ENCODE measurements at regions not wholly inside any gene's neighbourhood (a gene's known extent, or its start where the extent isn't known, plus 50 kb on each side); places are given as distances from the start of the nearest gene placed in this dataset.
A peak's percentile ranks its signal among the peaks of the same experiment; 100 is the strongest.

DNA sequence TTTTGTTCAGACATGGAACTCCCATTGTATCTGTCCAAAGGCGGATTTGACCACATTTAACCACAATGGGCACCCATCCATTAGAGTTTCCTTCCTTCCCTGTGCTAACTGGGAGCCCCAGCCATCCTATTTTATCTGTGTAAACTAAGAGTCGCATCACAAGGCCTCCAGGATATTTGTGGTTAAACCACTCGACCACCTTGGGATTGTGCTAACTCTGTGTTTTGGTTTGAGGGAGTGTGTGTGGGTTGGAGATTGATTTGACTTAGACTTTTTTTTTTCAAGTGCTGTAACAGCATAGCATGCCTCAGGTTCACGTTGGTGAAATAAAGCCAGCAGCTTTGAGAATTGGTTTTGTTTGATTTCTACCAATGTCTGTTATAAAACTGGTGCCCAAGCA lies 100.4 kb upstream of the TP63 start:
- no TSS peak for BruUV-seq (replicated peaks)
- in situ Hi-C loops (cut with MboI) (no loop called here), intact Hi-C loops (cut with micrococcal nuclease; ENCODE audit: unreplicated experiment) (no loop called here)
- WGBS (ENCODE audit: insufficient coverage, insufficient replicate concordance, low lambda C conversion rate, missing lambda C conversion rate) = 59% methylated on average over 4 of the region's 4 CpGs
- H4K20me1 ChIP-seq (ENCODE audit: control insufficient read depth, insufficient read depth) = no peaks in the 10 kb centered on the region
- no peak for DNase-seq (ENCODE audit: low read depth, low spot score)
- no peak overlapping the region for H3K27ac ChIP-seq (ENCODE audit: control insufficient read depth, insufficient read depth)
- no peak for FAIRE-seq
- TF ChIP-seq ZNF207 (IDR thresholded peaks at IDR 0.05; ENCODE audit: borderline replicate concordance) = no peak
- peak; percentile 75 for TF ChIP-seq RUNX3 (IDR thresholded peaks at IDR 0.05; ENCODE audit: low read length)
- CTCF ChIA-PET = interaction anchor here (2.2 kb wide), 1 partner anchor 417 kb away, joined by 6 read pairs; no protein-coding TSS in a partner anchor
- no peaks in the 10 kb centered on the region; the same call in 1 of the 3 replicates for H3K9me3 ChIP-seq (replicated peaks; ENCODE audit: control insufficient read depth, insufficient read depth, low read length)
- ATAC-seq = no peak
- RAD21 ChIA-PET (ENCODE audit: unreplicated experiment) = interaction anchor here (1.0 kb wide), 1 partner anchor 103 kb away, joined by 3 read pairs; no protein-coding TSS in a partner anchor
- POLR2A ChIA-PET = interaction anchor here (0.6 to 1.4 kb wide), 2 partner anchors 33 to 1122 kb away, joined by 3 to 4 read pairs; no protein-coding TSS in a partner anchor
- SMC1A ChIA-PET (ENCODE audit: uncharacterized antibody, unreplicated experiment) = interaction anchor here (0.8 to 2.2 kb wide), 6 partner anchors 13 to 121 kb away, joined by 3 to 9 read pairs (median 4); no protein-coding TSS in a partner anchor
- H2AFZ ChIP-seq (ENCODE audit: control insufficient read depth, low read depth, low read length) = no peak overlapping the region
- no peaks in the 10 kb centered on the region for H3K36me3 ChIP-seq (ENCODE audit: control insufficient read depth in 2 of 2, insufficient read depth in 2 of 2, low read length in 1 of 2)
- H3K79me2 ChIP-seq (ENCODE audit: control insufficient read depth, insufficient read depth, low read length) = no peaks in the 10 kb centered on the region
- H3K9ac ChIP-seq (ENCODE audit: control insufficient read depth, insufficient read depth, low read length) = no peak overlapping the region
- no peaks in the 10 kb centered on the region for H3K27me3 ChIP-seq (replicated peaks in 1 of 2; ENCODE audit: control insufficient read depth in 2 of 2, insufficient read depth in 2 of 2, low read length in 1 of 2)
- no peak overlapping the region for H3K4me3 ChIP-seq
- H3K4me2 ChIP-seq (ENCODE audit: control insufficient read depth, insufficient read depth) = no peak overlapping the region
- H3K4me1 ChIP-seq (ENCODE audit: control insufficient read depth, insufficient read depth, low read length) = no peaks in the 10 kb centered on the region

DNA sequence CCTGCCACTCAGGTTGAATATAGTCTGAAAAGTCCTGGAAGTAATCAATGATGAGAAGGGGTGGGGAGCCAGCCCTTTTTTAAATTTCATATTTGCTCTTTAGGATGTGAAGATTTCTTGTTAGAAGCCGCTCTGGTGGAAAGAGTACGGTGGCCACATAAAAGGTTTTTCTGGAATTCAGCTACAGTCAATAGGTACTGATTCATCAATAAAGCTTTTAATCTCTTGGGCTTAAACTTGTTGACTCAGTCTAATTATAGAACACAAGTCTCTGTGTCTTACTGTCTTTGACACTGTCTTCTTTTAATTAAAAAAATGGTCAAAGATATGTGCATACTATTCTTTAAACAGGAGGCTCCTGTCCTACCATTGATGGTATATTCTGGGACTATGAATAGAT lies 99.9 kb upstream of the TP63 start:
- no peaks in the 10 kb centered on the region for H4K20me1 ChIP-seq (ENCODE audit: control insufficient read depth, insufficient read depth)
- H2AFZ ChIP-seq (ENCODE audit: control insufficient read depth, low read depth, low read length) = no peak overlapping the region
- in situ Hi-C loops (cut with MboI) (no loop called here), intact Hi-C loops (cut with micrococcal nuclease; ENCODE audit: unreplicated experiment) (no loop called here)
- H3K4me3 ChIP-seq = no peak overlapping the region
- no peaks in the 10 kb centered on the region for H3K4me1 ChIP-seq (ENCODE audit: control insufficient read depth, insufficient read depth, low read length)
- ChIA-PET POLR2A (no interaction called here), RAD21 (ENCODE audit: unreplicated experiment) (no interaction called here), SMC1A (ENCODE audit: uncharacterized antibody, unreplicated experiment) (interaction anchor here (0.8 to 1.6 kb wide), 2 partner anchors 13 to 122 kb away, joined by 3 to 4 read pairs; no protein-coding TSS in a partner anchor), CTCF (interaction anchor here (1.3 to 2.2 kb wide), 2 partner anchors 19 to 417 kb away, joined by 3 to 6 read pairs; no protein-coding TSS in a partner anchor)
- TF ChIP-seq EP300 (IDR thresholded peaks at IDR 0.05; ENCODE audit: borderline replicate concordance in 1 of 2, control insufficient read depth in 1 of 2, low read depth in 2 of 2, low read length in 2 of 2) = no peak
- TF ChIP-seq, protein P1, sequence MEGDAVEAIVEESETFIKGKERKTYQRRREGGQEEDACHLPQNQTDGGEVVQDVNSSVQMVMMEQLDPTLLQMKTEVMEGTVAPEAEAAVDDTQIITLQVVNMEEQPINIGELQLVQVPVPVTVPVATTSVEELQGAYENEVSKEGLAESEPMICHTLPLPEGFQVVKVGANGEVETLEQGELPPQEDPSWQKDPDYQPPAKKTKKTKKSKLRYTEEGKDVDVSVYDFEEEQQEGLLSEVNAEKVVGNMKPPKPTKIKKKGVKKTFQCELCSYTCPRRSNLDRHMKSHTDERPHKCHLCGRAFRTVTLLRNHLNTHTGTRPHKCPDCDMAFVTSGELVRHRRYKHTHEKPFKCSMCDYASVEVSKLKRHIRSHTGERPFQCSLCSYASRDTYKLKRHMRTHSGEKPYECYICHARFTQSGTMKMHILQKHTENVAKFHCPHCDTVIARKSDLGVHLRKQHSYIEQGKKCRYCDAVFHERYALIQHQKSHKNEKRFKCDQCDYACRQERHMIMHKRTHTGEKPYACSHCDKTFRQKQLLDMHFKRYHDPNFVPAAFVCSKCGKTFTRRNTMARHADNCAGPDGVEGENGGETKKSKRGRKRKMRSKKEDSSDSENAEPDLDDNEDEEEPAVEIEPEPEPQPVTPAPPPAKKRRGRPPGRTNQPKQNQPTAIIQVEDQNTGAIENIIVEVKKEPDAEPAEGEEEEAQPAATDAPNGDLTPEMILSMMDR (IDR thresholded peaks at IDR 0.05 in 2 of 3, conservative IDR thresholded peaks at IDR 0.05 in 1 of 3; ENCODE audit: control insufficient read depth in 2 of 3, extremely low read depth in 1 of 3, insufficient read depth in 1 of 3, low read depth in 3 of 3, low read length in 3 of 3) = no peak
- TF ChIP-seq SMAD1 (IDR thresholded peaks at IDR 0.05; ENCODE audit: low read depth, partially characterized antibody) = no peak
- no peak overlapping the region for H3K27ac ChIP-seq (ENCODE audit: control insufficient read depth, insufficient read depth)
- H3K79me2 ChIP-seq (ENCODE audit: control insufficient read depth, insufficient read depth, low read length) = no peaks in the 10 kb centered on the region
- no peaks in the 10 kb centered on the region for H3K27me3 ChIP-seq (replicated peaks in 1 of 2; ENCODE audit: control insufficient read depth in 2 of 2, insufficient read depth in 2 of 2, low read length in 1 of 2)
- BruUV-seq (replicated peaks) = no TSS peak
- no peak for ATAC-seq
- no peak for FAIRE-seq
- H3K9ac ChIP-seq (ENCODE audit: control insufficient read depth, insufficient read depth, low read length) = no peak overlapping the region
- no peak overlapping the region for H3K4me2 ChIP-seq (ENCODE audit: control insufficient read depth, insufficient read depth)
- H3K9me3 ChIP-seq (replicated peaks; ENCODE audit: control insufficient read depth, insufficient read depth, low read length) = no peaks in the 10 kb centered on the region; the same call in 1 of the 3 replicates
- DNase-seq (ENCODE audit: low read depth, low spot score) = no peak
- 64% methylated on average over 2 of the region's 2 CpGs for WGBS (ENCODE audit: insufficient coverage, insufficient replicate concordance, low lambda C conversion rate, missing lambda C conversion rate)
- no peaks in the 10 kb centered on the region for H3K36me3 ChIP-seq (ENCODE audit: control insufficient read depth in 2 of 2, insufficient read depth in 2 of 2, low read length in 1 of 2)

Measured in GM12878 (cell line).